ENCODE measurements at regions not wholly inside any gene's neighbourhood (a gene's known extent, or its start where the extent isn't known, plus 50 kb on each side); places are given as distances from the start of the nearest gene placed in this dataset.

DNA sequence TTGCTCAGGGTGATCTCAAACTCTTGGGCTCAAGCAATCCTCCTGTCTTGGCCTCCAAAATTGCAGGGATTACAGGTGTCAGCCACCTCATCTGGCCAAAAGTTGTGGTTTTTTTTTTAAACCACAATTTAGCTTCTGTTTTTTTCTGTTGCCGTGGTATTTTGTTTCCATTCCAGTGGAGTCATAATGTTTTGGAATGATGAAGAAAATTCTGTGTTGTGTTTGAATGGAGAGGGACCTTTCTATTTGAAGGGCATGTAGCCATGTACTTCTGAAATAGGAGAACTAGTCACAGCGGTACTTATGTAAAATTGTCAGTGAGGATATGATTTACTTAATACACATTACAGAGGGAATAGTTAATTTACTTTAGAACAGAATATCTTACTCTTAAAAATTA lies 201.3 kb downstream of the ARL4A start:
- no peaks in the 10 kb centered on the region for H3K9me1 ChIP-seq (replicated peaks; ENCODE audit: control insufficient read depth, extremely low read depth, insufficient read depth, low read length)
- DNase-seq (ENCODE audit: low read depth, low spot score) (peak; percentile 14), FAIRE-seq (no peak)
- intact Hi-C loops (cut with micrococcal nuclease), result no loop called here
- ChIA-PET CTCF (no interaction called here), POLR2A (no interaction called here)
- no peak overlapping the region for H2AFZ ChIP-seq (ENCODE audit: low read depth, low read length)
- H3K4me1 ChIP-seq (ENCODE audit: control insufficient read depth, extremely low read depth, insufficient read depth, low read length), result no peaks in the 10 kb centered on the region
- no peak overlapping the region for H3K4me2 ChIP-seq (ENCODE audit: insufficient read depth, low read length)
- no peaks in the 10 kb centered on the region for H3K27me3 ChIP-seq (ENCODE audit: control insufficient read depth in 2 of 2, insufficient read depth in 2 of 2, low read length in 2 of 2)
- H3K9ac ChIP-seq (replicated peaks; ENCODE audit: extremely low read depth, insufficient read depth, low read length), result no peak overlapping the region
- dilution Hi-C loops (cut with MboI; ENCODE audit: extremely low pct_ligation_motif_present, low sequenced_read_pairs), result no loop called here
- H3K36me3 ChIP-seq (ENCODE audit: control insufficient read depth in 2 of 2, extremely low read depth in 1 of 2, insufficient read depth in 2 of 2, low read length in 2 of 2), result no peaks in the 10 kb centered on the region
- no peaks in the 10 kb centered on the region for H3K79me2 ChIP-seq (ENCODE audit: control insufficient read depth, insufficient read depth, low read length)
- no TSS peak for BruUV-seq (replicated peaks)
- H3K4me3 ChIP-seq (replicated peaks in 1 of 3; ENCODE audit: insufficient read depth in 1 of 3, low read depth in 1 of 3, low read length in 3 of 3), result no peak overlapping the region
- H4K20me1 ChIP-seq (replicated peaks; ENCODE audit: control insufficient read depth, extremely low read depth, insufficient read depth, low read length), result no peaks in the 10 kb centered on the region
- no peaks in the 10 kb centered on the region for H3K9me3 ChIP-seq (replicated peaks; ENCODE audit: control insufficient read depth, insufficient read depth, low read length)
- no peak overlapping the region for H3K27ac ChIP-seq (ENCODE audit: insufficient read depth, low read depth, low read length)
- TF ChIP-seq GATA2 (IDR thresholded peaks at IDR 0.05; ENCODE audit: insufficient read depth, insufficient read length, low read depth, low read length) (no peak), CTCF (IDR thresholded peaks at IDR 0.05; ENCODE audit: extremely low read depth in 1 of 2, insufficient read depth in 1 of 2, low read depth in 1 of 2, low read length in 2 of 2) (no peak), FOS (IDR thresholded peaks at IDR 0.05; ENCODE audit: borderline replicate concordance, insufficient read depth, low read length) (no peak), MYC (IDR thresholded peaks at IDR 0.05; ENCODE audit: low read depth, low read length) (no peak)

- H3K4me3 ChIP-seq (replicated peaks in 1 of 3; ENCODE audit: insufficient read depth in 1 of 3, low read depth in 1 of 3, low read length in 3 of 3), result no peak overlapping the region
- no peak overlapping the region for H2AFZ ChIP-seq (ENCODE audit: low read depth, low read length)
- no peaks in the 10 kb centered on the region for H3K9me1 ChIP-seq (replicated peaks; ENCODE audit: control insufficient read depth, extremely low read depth, insufficient read depth, low read length)
- ChIA-PET CTCF (no interaction called here), POLR2A (no interaction called here)
- H3K27me3 ChIP-seq (ENCODE audit: control insufficient read depth in 2 of 2, insufficient read depth in 2 of 2, low read length in 2 of 2), result no peaks in the 10 kb centered on the region
- no peak overlapping the region for H3K9ac ChIP-seq (replicated peaks; ENCODE audit: extremely low read depth, insufficient read depth, low read length)
- no peaks in the 10 kb centered on the region for H3K36me3 ChIP-seq (ENCODE audit: control insufficient read depth in 2 of 2, extremely low read depth in 1 of 2, insufficient read depth in 2 of 2, low read length in 2 of 2)
- no peak for DNase-seq (ENCODE audit: low read depth, low spot score)
- dilution Hi-C loops (cut with MboI; ENCODE audit: extremely low pct_ligation_motif_present, low sequenced_read_pairs) (no loop called here), intact Hi-C loops (cut with micrococcal nuclease) (no loop called here)
- H3K79me2 ChIP-seq (ENCODE audit: control insufficient read depth, insufficient read depth, low read length), result no peaks in the 10 kb centered on the region
- H3K9me3 ChIP-seq (replicated peaks; ENCODE audit: control insufficient read depth, insufficient read depth, low read length), result no peaks in the 10 kb centered on the region
- BruUV-seq (replicated peaks), result no TSS peak
- FAIRE-seq, result peak; percentile 61
- TF ChIP-seq GATA2 (IDR thresholded peaks at IDR 0.05; ENCODE audit: insufficient read depth, insufficient read length, low read depth, low read length), result no peak
- no peak for TF ChIP-seq POLR2AphosphoS5 (IDR thresholded peaks at IDR 0.05; ENCODE audit: insufficient read depth, low read depth, low read length)
- no peak for TF ChIP-seq POLR2A (IDR thresholded peaks at IDR 0.05; ENCODE audit: low read depth, low read length)
- no peak for TF ChIP-seq FOS (IDR thresholded peaks at IDR 0.05; ENCODE audit: borderline replicate concordance, insufficient read depth, low read length)
- TF ChIP-seq MYC (IDR thresholded peaks at IDR 0.05; ENCODE audit: low read depth, low read length), result no peak
- no peak for TF ChIP-seq MAX (IDR thresholded peaks at IDR 0.05; ENCODE audit: insufficient read depth, insufficient read length)
- no peak for TF ChIP-seq CTCF (IDR thresholded peaks at IDR 0.05; ENCODE audit: extremely low read depth in 1 of 2, insufficient read depth in 1 of 2, low read depth in 1 of 2, low read length in 2 of 2)
- TF ChIP-seq EZH2 (IDR thresholded peaks at IDR 0.05; ENCODE audit: borderline replicate concordance, low read depth, low read length, severe bottlenecking), result no peak
- no peak for TF ChIP-seq JUN (IDR thresholded peaks at IDR 0.05; ENCODE audit: borderline replicate concordance, insufficient read depth, insufficient read length, low read depth)
- no peaks in the 10 kb centered on the region for H4K20me1 ChIP-seq (replicated peaks; ENCODE audit: control insufficient read depth, extremely low read depth, insufficient read depth, low read length)
- H3K4me2 ChIP-seq (ENCODE audit: insufficient read depth, low read length), result no peak overlapping the region
- no peak overlapping the region for H3K27ac ChIP-seq (ENCODE audit: insufficient read depth, low read depth, low read length)
- H3K4me1 ChIP-seq (ENCODE audit: control insufficient read depth, extremely low read depth, insufficient read depth, low read length), result no peaks in the 10 kb centered on the region
Observed at GRCh38 chr7:12889391-12889790, 202.0 kb downstream of the ARL4A start.

All from endothelial cell of umbilical vein (primary cell).